IMR-90 (cell line): ENCODE measurements at regions not wholly inside any gene's neighbourhood (a gene's known extent, or its start where the extent isn't known, plus 50 kb on each side); places are given as distances from the start of the nearest gene placed in this dataset.
"Not testable (repeated sequence)": the region's sequence is repeated elsewhere in the genome, so short reads cannot be mapped to it uniquely, and the experiment has no call there.

ENCODE experiments used
- MAZ ChIP-seq: IDR thresholded peaks from 2 replicates; pipeline ENCODE4 v1.6.1; 2012; ENCODE audit warnings: low read depth, mild to moderate bottlenecking, low read length, improper control_type of control experiment, moderate library complexity, borderline replicate concordance
- SMC3 ChIP-seq: fragments of 150-350 bp; IDR thresholded peaks from 2 replicates; pipeline ENCODE4 v1.6.1; 2016; ENCODE audit warnings: low read depth, mild to moderate bottlenecking, antibody characterized with exemption, low read length, moderate library complexity
- TF ChIP-seq, protein P1 (sequence below): fragments of 150-350 bp; IDR thresholded peaks from 2 replicates; pipeline ENCODE4 v1.6.1; 2017; ENCODE audit warnings: mild to moderate bottlenecking, antibody characterized with exemption, low read length, low read depth
- TF ChIP-seq, protein P2 (sequence below): conservative IDR thresholded peaks from 2 replicates; pipeline ENCODE4 v1.5.1; 2012; ENCODE audit warnings: mild to moderate bottlenecking, low read depth, low read length, improper control_type of control experiment

DNA sequence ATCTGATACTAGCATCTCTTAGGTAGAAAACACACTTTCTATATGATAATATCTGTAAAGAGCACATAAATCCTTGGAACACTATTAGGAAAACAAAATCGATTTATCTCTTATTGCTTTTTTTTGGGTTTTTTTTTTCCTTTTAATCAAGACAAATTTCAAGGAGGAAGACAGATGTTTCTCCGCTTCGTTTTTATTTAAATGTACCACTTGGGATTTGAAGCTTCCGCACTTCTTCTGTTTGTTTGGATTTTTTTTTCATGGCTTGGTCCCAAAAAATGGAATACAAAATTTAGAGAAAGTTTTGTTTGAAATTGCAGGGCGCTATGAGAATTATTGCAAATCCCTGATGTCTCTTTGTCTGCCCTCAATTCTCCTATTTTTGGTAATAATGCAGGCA lies 51.7 kb upstream of the NBPF19 start:
- not testable (repeated sequence) for TF ChIP-seq SMC3, MAZ
- TF ChIP-seq, protein P1, sequence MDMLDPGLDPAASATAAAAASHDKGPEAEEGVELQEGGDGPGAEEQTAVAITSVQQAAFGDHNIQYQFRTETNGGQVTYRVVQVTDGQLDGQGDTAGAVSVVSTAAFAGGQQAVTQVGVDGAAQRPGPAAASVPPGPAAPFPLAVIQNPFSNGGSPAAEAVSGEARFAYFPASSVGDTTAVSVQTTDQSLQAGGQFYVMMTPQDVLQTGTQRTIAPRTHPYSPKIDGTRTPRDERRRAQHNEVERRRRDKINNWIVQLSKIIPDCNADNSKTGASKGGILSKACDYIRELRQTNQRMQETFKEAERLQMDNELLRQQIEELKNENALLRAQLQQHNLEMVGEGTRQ, result not testable (repeated sequence)
- TF ChIP-seq, protein P2, sequence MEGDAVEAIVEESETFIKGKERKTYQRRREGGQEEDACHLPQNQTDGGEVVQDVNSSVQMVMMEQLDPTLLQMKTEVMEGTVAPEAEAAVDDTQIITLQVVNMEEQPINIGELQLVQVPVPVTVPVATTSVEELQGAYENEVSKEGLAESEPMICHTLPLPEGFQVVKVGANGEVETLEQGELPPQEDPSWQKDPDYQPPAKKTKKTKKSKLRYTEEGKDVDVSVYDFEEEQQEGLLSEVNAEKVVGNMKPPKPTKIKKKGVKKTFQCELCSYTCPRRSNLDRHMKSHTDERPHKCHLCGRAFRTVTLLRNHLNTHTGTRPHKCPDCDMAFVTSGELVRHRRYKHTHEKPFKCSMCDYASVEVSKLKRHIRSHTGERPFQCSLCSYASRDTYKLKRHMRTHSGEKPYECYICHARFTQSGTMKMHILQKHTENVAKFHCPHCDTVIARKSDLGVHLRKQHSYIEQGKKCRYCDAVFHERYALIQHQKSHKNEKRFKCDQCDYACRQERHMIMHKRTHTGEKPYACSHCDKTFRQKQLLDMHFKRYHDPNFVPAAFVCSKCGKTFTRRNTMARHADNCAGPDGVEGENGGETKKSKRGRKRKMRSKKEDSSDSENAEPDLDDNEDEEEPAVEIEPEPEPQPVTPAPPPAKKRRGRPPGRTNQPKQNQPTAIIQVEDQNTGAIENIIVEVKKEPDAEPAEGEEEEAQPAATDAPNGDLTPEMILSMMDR, result not testable (repeated sequence)
